ENCODE measurements at regions not wholly inside any gene's neighbourhood (a gene's known extent, or its start where the extent isn't known, plus 50 kb on each side); places are given as distances from the start of the nearest gene placed in this dataset.

DNA sequence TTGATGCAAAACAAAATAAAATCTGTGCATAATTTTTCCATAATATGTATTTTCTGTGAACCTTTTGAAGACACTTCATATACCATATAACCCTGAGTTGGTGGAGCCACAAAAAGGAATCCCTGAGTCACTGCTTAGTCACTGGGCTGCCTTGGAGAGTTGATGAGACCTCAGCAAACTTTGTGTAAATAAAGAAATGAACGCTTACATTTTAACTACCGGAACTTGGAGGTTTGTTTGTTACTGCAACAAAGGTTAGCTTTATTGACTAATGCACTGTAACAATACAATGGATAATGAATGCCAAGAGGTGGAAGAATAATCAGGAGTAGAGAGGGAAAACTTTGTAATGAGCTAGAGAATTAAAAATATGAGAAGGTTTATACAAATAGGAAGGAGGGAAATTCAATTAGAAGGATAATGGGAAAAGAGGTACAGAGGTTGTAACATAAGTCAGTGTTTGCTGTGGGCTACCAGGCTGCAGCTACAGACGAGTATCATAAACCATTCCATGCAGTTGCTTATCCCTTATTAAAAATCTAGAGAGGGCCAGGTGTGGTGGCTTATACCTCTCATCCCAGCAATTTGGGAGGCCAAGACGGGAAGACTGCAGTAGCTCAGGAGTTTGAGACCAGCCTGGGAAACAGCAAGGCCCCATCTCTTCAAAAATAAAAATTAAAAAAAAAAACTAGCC is 1042.1 kb downstream of the TYW1 start:
- TF ChIP-seq EZH2 (IDR thresholded peaks at IDR 0.05; ENCODE audit: low read depth, low read length, severe bottlenecking) (no peak), POLR2A (IDR thresholded peaks at IDR 0.05; ENCODE audit: control extremely low read depth in 1 of 2, low read depth in 2 of 2, low read length in 2 of 2) (no peak), YY1 (IDR thresholded peaks at IDR 0.05; ENCODE audit: low read depth, low read length) (no peak), RAD21 (IDR thresholded peaks at IDR 0.05 in 1 of 2, conservative IDR thresholded peaks at IDR 0.05 in 1 of 2; ENCODE audit: low read depth in 2 of 2, low read length in 2 of 2) (no peak), ZNF274 (IDR thresholded peaks at IDR 0.05; ENCODE audit: borderline replicate concordance, extremely low read depth, low read length) (no peak), PHF8 (conservative IDR thresholded peaks at IDR 0.05; ENCODE audit: low read depth, low read length) (no peak), KDM1A (IDR thresholded peaks at IDR 0.05; ENCODE audit: borderline replicate concordance, low read length) (no peak), RBBP5 (IDR thresholded peaks at IDR 0.05; ENCODE audit: borderline replicate concordance, low read depth, low read length) (no peak), KDM5A (IDR thresholded peaks at IDR 0.05; ENCODE audit: low read length) (no peak), EP300 (IDR thresholded peaks at IDR 0.05; ENCODE audit: borderline replicate concordance in 1 of 2, low read depth in 2 of 2, low read length in 2 of 2) (no peak), TBP (IDR thresholded peaks at IDR 0.05; ENCODE audit: low read depth, low read length) (no peak)
- TF ChIP-seq, protein P1, sequence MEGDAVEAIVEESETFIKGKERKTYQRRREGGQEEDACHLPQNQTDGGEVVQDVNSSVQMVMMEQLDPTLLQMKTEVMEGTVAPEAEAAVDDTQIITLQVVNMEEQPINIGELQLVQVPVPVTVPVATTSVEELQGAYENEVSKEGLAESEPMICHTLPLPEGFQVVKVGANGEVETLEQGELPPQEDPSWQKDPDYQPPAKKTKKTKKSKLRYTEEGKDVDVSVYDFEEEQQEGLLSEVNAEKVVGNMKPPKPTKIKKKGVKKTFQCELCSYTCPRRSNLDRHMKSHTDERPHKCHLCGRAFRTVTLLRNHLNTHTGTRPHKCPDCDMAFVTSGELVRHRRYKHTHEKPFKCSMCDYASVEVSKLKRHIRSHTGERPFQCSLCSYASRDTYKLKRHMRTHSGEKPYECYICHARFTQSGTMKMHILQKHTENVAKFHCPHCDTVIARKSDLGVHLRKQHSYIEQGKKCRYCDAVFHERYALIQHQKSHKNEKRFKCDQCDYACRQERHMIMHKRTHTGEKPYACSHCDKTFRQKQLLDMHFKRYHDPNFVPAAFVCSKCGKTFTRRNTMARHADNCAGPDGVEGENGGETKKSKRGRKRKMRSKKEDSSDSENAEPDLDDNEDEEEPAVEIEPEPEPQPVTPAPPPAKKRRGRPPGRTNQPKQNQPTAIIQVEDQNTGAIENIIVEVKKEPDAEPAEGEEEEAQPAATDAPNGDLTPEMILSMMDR (IDR thresholded peaks at IDR 0.05; ENCODE audit: control extremely low read depth in 1 of 3, insufficient read depth in 1 of 3, low read depth in 1 of 3, low read length in 3 of 3) = no peak
- TF ChIP-seq, protein P2, sequence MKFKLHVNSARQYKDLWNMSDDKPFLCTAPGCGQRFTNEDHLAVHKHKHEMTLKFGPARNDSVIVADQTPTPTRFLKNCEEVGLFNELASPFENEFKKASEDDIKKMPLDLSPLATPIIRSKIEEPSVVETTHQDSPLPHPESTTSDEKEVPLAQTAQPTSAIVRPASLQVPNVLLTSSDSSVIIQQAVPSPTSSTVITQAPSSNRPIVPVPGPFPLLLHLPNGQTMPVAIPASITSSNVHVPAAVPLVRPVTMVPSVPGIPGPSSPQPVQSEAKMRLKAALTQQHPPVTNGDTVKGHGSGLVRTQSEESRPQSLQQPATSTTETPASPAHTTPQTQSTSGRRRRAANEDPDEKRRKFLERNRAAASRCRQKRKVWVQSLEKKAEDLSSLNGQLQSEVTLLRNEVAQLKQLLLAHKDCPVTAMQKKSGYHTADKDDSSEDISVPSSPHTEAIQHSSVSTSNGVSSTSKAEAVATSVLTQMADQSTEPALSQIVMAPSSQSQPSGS (IDR thresholded peaks at IDR 0.05; ENCODE audit: low read length) = no peak

Data from H1 (cell line).